HEK293T (cell line): ENCODE measurements at regions not wholly inside any gene's neighbourhood (a gene's known extent, or its start where the extent isn't known, plus 50 kb on each side); places are given as distances from the start of the nearest gene placed in this dataset.

Experiments
- BHLHE40 ChIP-seq: fragments of 450-650 bp; IDR thresholded peaks from 2 replicates; pipeline ENCODE4 v1.6.1; 2016; ENCODE audit warnings: mild to moderate bottlenecking, moderate library complexity, borderline replicate concordance
- ELF4 ChIP-seq: fragments of 450-650 bp; IDR thresholded peaks from 2 replicates; pipeline ENCODE4 v1.6.1; 2017; ENCODE audit warnings: antibody characterized with exemption
- FOXA1 ChIP-seq: fragments of 450-650 bp; IDR thresholded peaks from 2 replicates; pipeline ENCODE4 v1.6.1; 2016; ENCODE audit warnings: mild to moderate bottlenecking
- FOXM1 ChIP-seq: fragments of 450-650 bp; IDR thresholded peaks from 2 replicates; pipeline ENCODE4 v1.6.1; 2017; ENCODE audit warnings: mild to moderate bottlenecking, borderline replicate concordance
- HDGF ChIP-seq: fragments of 450-650 bp; IDR thresholded peaks from 2 replicates; pipeline ENCODE4 v1.6.1; 2017; ENCODE audit warnings: antibody characterized with exemption, borderline replicate concordance
- SP1 ChIP-seq: fragments of 450-650 bp; IDR thresholded peaks from 2 replicates; pipeline ENCODE4 v1.6.1; 2017
- SUZ12 ChIP-seq: fragments of 450-650 bp; IDR thresholded peaks from 2 replicates; pipeline ENCODE4 v1.6.1; 2016; ENCODE audit warnings: mild to moderate bottlenecking

GRCh38 chr1:88407248-88407647 lies 276.8 kb upstream of the PKN2 start:
- TF ChIP-seq FOXA1, result no peak
- TF ChIP-seq SUZ12, result no peak
- TF ChIP-seq SP1, result no peak
- TF ChIP-seq ELF4, result no peak
- TF ChIP-seq HDGF, result no peak
- no peak for TF ChIP-seq FOXM1
- TF ChIP-seq BHLHE40, result no peak
